K562 (cell line): ENCODE measurements at regions not wholly inside any gene's neighbourhood (a gene's known extent, or its start where the extent isn't known, plus 50 kb on each side); places are given as distances from the start of the nearest gene placed in this dataset.

Experiments used
- ATAC-seq: fragments of 200-7000 bp; cut with Tn5 transposase; 3 replicates; pipeline ENCODE4 v1.9.1; 2020; ENCODE audit warnings: moderate library complexity
- BruUV-seq: library from RNA; stranded (reverse); fragments of 400-500 nt; replicated peaks from 2 replicates; lab custom pipeline; 2021; lab: Mats Ljungman, UMichigan
- CTCF ChIA-PET: fragments of 300-600 bp; formaldehyde crosslinking; extraction: SDS; loops from one replicate; lab custom pipeline; 2021; ENCODE audit warnings: low intra/inter-chr PET ratio; lab: Yijun Ruan, JAX
- POLR2A ChIA-PET: fragments of 300-600, 350-650 bp; sonication (Branson Sonifier 250); formaldehyde crosslinking; extraction: SDS; loops from one replicate; lab custom pipeline; 2021; ENCODE audit warnings: antibody characterized with exemption, inconsistent platforms; lab: Yijun Ruan, JAX
- DNase-seq, 4 experiments: peaks; one replicate each; pipeline versions ENCODE4 v3.0.0 to v3.0.0-alpha.2; 2011 to 2018; ENCODE audit warnings: low spot score in 3 of 4, mixed read lengths in 3 of 4; ENCODE audit errors: extremely low read depth in 1 of 4
- FAIRE-seq: peaks from 2 replicates; lab custom pipeline; 2011; peaks lifted over from hg19 to GRCh38; lab: Jason Lieb, UNC
- H2AFZ ChIP-seq: 2 replicates; pipeline ENCODE4 v1.6.0; 2011; ENCODE audit warnings: low read depth, low read length, control low read depth, inconsistent platforms
- H3K27ac ChIP-seq: fragments of 200-600 bp; 3 replicates; pipeline ENCODE4 v1.8.0; 2011; ENCODE audit warnings: low read depth, mild to moderate bottlenecking, control low read depth, inconsistent platforms, low read length, moderate library complexity, mixed read lengths; ENCODE audit errors: extremely low read depth
- H3K27me3 ChIP-seq, 2 experiments: fragments of 300-600 bp in 1 of 2; 2 replicates in 1 of 2; 3 replicates in 1 of 2; pipeline versions ENCODE4 v1.6.0 to v1.8.0; 2011; ENCODE audit warnings: inconsistent platforms in 2 of 2, low read length in 2 of 2, mild to moderate bottlenecking in 1 of 2, mixed read lengths in 1 of 2, moderate library complexity in 1 of 2; ENCODE audit not compliant: control insufficient read depth in 2 of 2, insufficient read depth in 2 of 2
- H3K36me3 ChIP-seq: fragments of 300-600 bp; 3 replicates; pipeline ENCODE4 v1.8.0; 2011; ENCODE audit warnings: mild to moderate bottlenecking, low read length, inconsistent platforms; ENCODE audit not compliant: control insufficient read depth, insufficient read depth
- H3K4me1 ChIP-seq, 2 experiments: fragments of 200-600 bp in 1 of 2; replicated peaks in 1 of 2; 2 replicates in 1 of 2; 3 replicates in 1 of 2; pipeline versions ENCODE4 v1.5.1 to v1.8.0; 2011; ENCODE audit warnings: inconsistent platforms in 2 of 2, low read length in 2 of 2, mild to moderate bottlenecking in 1 of 2, mixed read lengths in 1 of 2, moderate library complexity in 1 of 2; ENCODE audit not compliant: control insufficient read depth in 2 of 2, insufficient read depth in 2 of 2
- H3K4me2 ChIP-seq: 2 replicates; pipeline ENCODE4 v1.6.1; 2011; ENCODE audit warnings: low read length, control low read depth, inconsistent platforms, mixed read lengths; ENCODE audit not compliant: insufficient read depth
- H3K4me3 ChIP-seq: fragments of 200-600 bp; sonication (generic), shearing (Covaris generic); 2 replicates; pipeline ENCODE4 v1.5.1; 2016; ENCODE audit warnings: control low read depth, inconsistent platforms
- H3K79me2 ChIP-seq: fragments of 200-600 bp; 3 replicates; pipeline ENCODE4 v1.8.0; 2011; ENCODE audit warnings: low read length, inconsistent platforms; ENCODE audit not compliant: control insufficient read depth, insufficient read depth
- H3K9ac ChIP-seq, 2 experiments: 2 replicates each; pipeline versions ENCODE4 v1.6.0 to v1.6.1; 2011; ENCODE audit warnings: low read depth in 2 of 2, low read length in 2 of 2, control low read depth in 1 of 2, inconsistent platforms in 1 of 2, mild to moderate bottlenecking in 1 of 2, mixed read lengths in 1 of 2; ENCODE audit not compliant: insufficient read depth in 1 of 2
- H3K9me1 ChIP-seq: one replicate; pipeline ENCODE4 v1.6.0; 2011; ENCODE audit warnings: inconsistent platforms, mild to moderate bottlenecking, low read length, moderate library complexity; ENCODE audit not compliant: control insufficient read depth, insufficient read depth
- H3K9me3 ChIP-seq: replicated peaks from 2 replicates; pipeline ENCODE4 v1.5.1; 2011; ENCODE audit warnings: low read depth, low read length, inconsistent platforms; ENCODE audit not compliant: control insufficient read depth, insufficient read depth
- H4K20me1 ChIP-seq: replicated peaks from 2 replicates; pipeline ENCODE4 v1.6.1; 2011; ENCODE audit warnings: low read length, inconsistent platforms, mixed read lengths; ENCODE audit not compliant: control insufficient read depth, insufficient read depth
- CXXC5 ChIP-seq: fragments of 250-450 bp; sonication (Bioruptor Pico); IDR thresholded peaks from 2 replicates; pipeline ENCODE4 v1.8.0; 2022; ENCODE audit warnings: inconsistent platforms, mild to moderate bottlenecking, moderate library complexity
- GTF2A2 ChIP-seq: IDR thresholded peaks from 2 replicates; pipeline ENCODE4 v1.6.1; 2016; ENCODE audit warnings: mild to moderate bottlenecking, missing genetic modification characterization, missing compliant biosample characterization
- KHSRP ChIP-seq: fragments of 450-650 bp; IDR thresholded peaks from 2 replicates; pipeline ENCODE4 v1.6.1; 2017
- MCM2 ChIP-seq: fragments of 450-650 bp; IDR thresholded peaks from 2 replicates; pipeline ENCODE4 v1.6.1; 2017; ENCODE audit warnings: low read depth, mild to moderate bottlenecking
- RAD21 ChIP-seq, 2 experiments: fragments of 250-450 bp in 1 of 2; fragments of 450-650 bp in 1 of 2; sonication (Bioruptor Pico) in 1 of 2; formaldehyde crosslinking in 1 of 2; IDR thresholded peaks in 1 of 2; conservative IDR thresholded peaks in 1 of 2; 2 replicates each; pipeline versions ENCODE4 v1.4.0 to v1.8.0; 2020 to 2022; ENCODE audit warnings: mild to moderate bottlenecking in 2 of 2, moderate library complexity in 1 of 2
- SETDB1 ChIP-seq: IDR thresholded peaks from one replicate; pipeline ENCODE4 v1.6.1; 2012; ENCODE audit warnings: low read length, control low read depth, inconsistent platforms
- SMC3 ChIP-seq: conservative IDR thresholded peaks from 2 replicates; pipeline ENCODE4 v1.6.1; 2011; ENCODE audit warnings: low read depth, low read length, improper control_type of control experiment; ENCODE audit not compliant: insufficient read depth
- SNIP1 ChIP-seq: fragments of 450-650 bp; IDR thresholded peaks from 2 replicates; pipeline ENCODE4 v1.7.1; 2017; ENCODE audit warnings: low read depth, mild to moderate bottlenecking
- ZNF583 ChIP-seq: fragments of 250-450 bp; sonication (Bioruptor Pico); IDR thresholded peaks from 2 replicates; pipeline ENCODE4 v1.4.0; 2020
- ZNF586 ChIP-seq: fragments of 450-650 bp; formaldehyde crosslinking; conservative IDR thresholded peaks from 2 replicates; pipeline ENCODE4 v1.4.0; 2020; ENCODE audit warnings: mild to moderate bottlenecking, moderate library complexity
- WGBS: fragments of 100-300 bp; shearing (Covaris generic); methylation state at CpG from one replicate; pipeline ENCODE4 v1.1.6; 2016; ENCODE audit warnings: low coverage, mixed read lengths; ENCODE audit not compliant: insufficient coverage; ENCODE audit errors: missing lambda C conversion rate; 5-methylcytosine and 5-hydroxymethylcytosine counted together
- in situ Hi-C: fragments of 300-500 bp; cut with MboI; formaldehyde crosslinking; loops from 4 replicates; pipeline ENCODE4 v1.15.0; 2018; ENCODE audit warnings: inconsistent platforms, mixed read lengths
- intact Hi-C: fragments of 100-400 bp; cut with micrococcal nuclease; formaldehyde crosslinking; loops from 2 replicates; pipeline ENCODE4 v1.14.2; 2022
- TF ChIP-seq, protein P1 (sequence below): fragments of 200-800 bp; sonication (Bioruptor generic); IDR thresholded peaks from 2 replicates; pipeline ENCODE4 v1.6.1; 2017; ENCODE audit warnings: missing genetic modification characterization, missing compliant biosample characterization
- TF ChIP-seq, protein P2 (sequence below): fragments of 250-450 bp; sonication (Bioruptor Pico); IDR thresholded peaks from 2 replicates; pipeline ENCODE4 v1.4.0; 2020; ENCODE audit warnings: mild to moderate bottlenecking, moderate library complexity

- TF ChIP-seq, protein P1, sequence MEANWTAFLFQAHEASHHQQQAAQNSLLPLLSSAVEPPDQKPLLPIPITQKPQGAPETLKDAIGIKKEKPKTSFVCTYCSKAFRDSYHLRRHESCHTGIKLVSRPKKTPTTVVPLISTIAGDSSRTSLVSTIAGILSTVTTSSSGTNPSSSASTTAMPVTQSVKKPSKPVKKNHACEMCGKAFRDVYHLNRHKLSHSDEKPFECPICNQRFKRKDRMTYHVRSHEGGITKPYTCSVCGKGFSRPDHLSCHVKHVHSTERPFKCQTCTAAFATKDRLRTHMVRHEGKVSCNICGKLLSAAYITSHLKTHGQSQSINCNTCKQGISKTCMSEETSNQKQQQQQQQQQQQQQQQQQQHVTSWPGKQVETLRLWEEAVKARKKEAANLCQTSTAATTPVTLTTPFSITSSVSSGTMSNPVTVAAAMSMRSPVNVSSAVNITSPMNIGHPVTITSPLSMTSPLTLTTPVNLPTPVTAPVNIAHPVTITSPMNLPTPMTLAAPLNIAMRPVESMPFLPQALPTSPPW = 0 out of 2 replicates have a peak, but pooled peaks have one; percentile 11
- peak; percentile 32; the same call in 1 of the 2 replicates for TF ChIP-seq CXXC5 (CRISPR knock-in tag)
Measured at GRCh38 chr4:10188400-10189004, 71.9 kb upstream of the WDR1 start (continued).

DNA sequence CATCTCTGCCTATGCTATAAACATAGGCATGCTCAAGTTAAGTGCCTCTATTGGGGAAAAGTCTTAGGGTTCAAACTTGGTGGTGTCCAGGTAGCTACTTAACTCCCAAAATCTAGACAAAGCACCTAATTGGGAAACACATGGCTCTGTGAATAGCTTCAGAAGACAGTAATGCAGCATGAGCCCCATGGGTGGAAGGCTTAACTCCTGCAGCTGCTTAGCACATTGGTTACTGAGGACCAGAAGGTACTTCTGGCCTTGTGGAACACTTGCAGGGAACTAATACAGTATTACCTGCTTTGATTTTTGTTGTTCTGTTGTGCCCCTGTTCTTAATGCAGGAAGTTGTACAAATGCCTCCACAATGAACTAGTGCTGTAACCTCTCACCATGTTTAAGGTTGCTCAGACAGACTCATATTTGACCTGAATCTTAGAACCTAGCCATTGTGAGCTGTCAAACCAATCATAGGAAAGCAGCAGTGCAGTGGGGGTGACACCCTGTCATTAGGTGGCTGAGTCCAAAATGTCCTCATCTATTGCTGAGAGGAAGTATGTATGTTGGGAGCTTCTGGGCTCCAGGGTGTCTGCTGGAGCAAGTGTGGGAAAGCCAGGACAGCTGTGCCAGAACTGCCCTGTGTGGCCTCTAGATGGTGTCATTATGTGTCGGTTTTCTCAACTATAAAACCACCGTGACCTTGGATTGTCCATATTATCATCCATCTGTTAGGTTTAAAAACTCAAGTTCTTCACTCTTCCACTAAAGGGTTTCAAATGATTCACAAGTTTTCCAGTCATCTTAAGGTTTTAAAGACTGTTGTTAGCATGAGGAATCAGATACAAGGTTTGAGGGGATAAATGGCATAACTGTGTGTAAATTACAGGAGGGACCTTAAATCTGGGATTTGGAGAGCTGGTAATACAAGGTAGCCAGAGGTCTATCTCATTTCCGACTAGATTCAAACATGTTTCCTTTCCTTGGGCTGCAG, 69.9 kb upstream of the WDR1 start:
- Histone ChIP-seq H3K27ac (peak overlapping the region; percentile 100), H3K4me1 (peaks cover 27 to 87% of the 10 kb centered on the region in 2 experiments), H3K4me3 (no peak overlapping the region), H3K79me2 (peaks cover 36% of the 10 kb centered on the region), H2AFZ (peak overlapping the region; percentile 41), H3K4me2 (peak overlapping the region; percentile 95; the same call in 1 of the 2 replicates), H3K9ac (peak overlapping the region in 1 of 2 experiments; percentile 91; a peak in 3 of 4 replicates), H3K27me3 (no peaks in the 10 kb centered on the region), H4K20me1 (no peaks in the 10 kb centered on the region), H3K36me3 (peaks cover 13% of the 10 kb centered on the region), H3K9me3 (no peaks in the 10 kb centered on the region), H3K9me1 (no peaks in the 10 kb centered on the region)
- POLR2A ChIA-PET = interaction anchor here (0.5 to 3.1 kb wide), 12 partner anchors 11 to 272 kb away, joined by 3 to 20 read pairs (median 3); partner anchors contain the start of gene WDR1
- 0% methylated on average over 3 of the region's 3 CpGs for WGBS
- in situ Hi-C loops = no loop called here
- FAIRE-seq (peak; percentile 56), ATAC-seq (peak; percentile 67), DNase-seq (peak; percentile 60 to 81 (median 65))
- CTCF ChIA-PET = no interaction called here
- intact Hi-C loops = loop anchor here (1.0 to 2.0 kb wide), 4 partner anchors 14 to 217 kb away; no protein-coding TSS in a partner anchor
- BruUV-seq = no TSS peak
- TF ChIP-seq KHSRP = no peak
- TF ChIP-seq RAD21 (CRISPR knock-in tag; conservative IDR thresholded peaks at IDR 0.05 in 1 of 2, IDR thresholded peaks at IDR 0.05 in 1 of 2) = peak; percentile 64 to 68
- no peak for TF ChIP-seq SNIP1
- no peak for TF ChIP-seq SETDB1
- TF ChIP-seq, protein P2, sequence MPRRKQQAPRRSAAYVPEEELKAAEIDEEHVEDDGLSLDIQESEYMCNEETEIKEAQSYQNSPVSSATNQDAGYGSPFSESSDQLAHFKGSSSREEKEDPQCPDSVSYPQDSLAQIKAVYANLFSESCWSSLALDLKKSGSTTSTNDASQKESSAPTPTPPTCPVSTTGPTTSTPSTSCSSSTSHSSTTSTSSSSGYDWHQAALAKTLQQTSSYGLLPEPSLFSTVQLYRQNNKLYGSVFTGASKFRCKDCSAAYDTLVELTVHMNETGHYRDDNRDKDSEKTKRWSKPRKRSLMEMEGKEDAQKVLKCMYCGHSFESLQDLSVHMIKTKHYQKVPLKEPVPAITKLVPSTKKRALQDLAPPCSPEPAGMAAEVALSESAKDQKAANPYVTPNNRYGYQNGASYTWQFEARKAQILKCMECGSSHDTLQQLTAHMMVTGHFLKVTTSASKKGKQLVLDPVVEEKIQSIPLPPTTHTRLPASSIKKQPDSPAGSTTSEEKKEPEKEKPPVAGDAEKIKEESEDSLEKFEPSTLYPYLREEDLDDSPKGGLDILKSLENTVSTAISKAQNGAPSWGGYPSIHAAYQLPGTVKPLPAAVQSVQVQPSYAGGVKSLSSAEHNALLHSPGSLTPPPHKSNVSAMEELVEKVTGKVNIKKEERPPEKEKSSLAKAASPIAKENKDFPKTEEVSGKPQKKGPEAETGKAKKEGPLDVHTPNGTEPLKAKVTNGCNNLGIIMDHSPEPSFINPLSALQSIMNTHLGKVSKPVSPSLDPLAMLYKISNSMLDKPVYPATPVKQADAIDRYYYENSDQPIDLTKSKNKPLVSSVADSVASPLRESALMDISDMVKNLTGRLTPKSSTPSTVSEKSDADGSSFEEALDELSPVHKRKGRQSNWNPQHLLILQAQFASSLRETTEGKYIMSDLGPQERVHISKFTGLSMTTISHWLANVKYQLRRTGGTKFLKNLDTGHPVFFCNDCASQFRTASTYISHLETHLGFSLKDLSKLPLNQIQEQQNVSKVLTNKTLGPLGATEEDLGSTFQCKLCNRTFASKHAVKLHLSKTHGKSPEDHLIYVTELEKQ = no peak
- 0 out of 2 replicates have a peak, but pooled peaks have one; percentile 25 for TF ChIP-seq ZNF583 (CRISPR knock-in tag)
- no peak for TF ChIP-seq MCM2
- no peak for TF ChIP-seq ZNF586
- no peak for TF ChIP-seq GTF2A2 (tag)
- 0 out of 2 replicates have a peak, but pooled peaks have one; percentile 25 for TF ChIP-seq SMC3
